HG02588 (cell line): ENCODE measurements at regions not wholly inside any gene's neighbourhood (a gene's known extent, or its start where the extent isn't known, plus 50 kb on each side); places are given as distances from the start of the nearest gene placed in this dataset.
"Not testable (repeated sequence)": the region's sequence is repeated elsewhere in the genome, so short reads cannot be mapped to it uniquely, and the experiment has no call there.

Experiments used
- ATAC-seq: cut with Tn5 transposase; IDR thresholded peaks from one replicate; pipeline ENCODE4 v1.9.1; 2021; ENCODE audit warnings: mild to moderate bottlenecking, moderate library complexity; ENCODE audit not compliant: unreplicated experiment

GRCh38 chr2:154961676-154962075 lies 263.2 kb downstream of the KCNJ3 start:
- ATAC-seq, result no peak

GRCh38 chr2:154960802-154961583 lies 262.5 kb downstream of the KCNJ3 start:
- ATAC-seq, result peak; percentile 76

GRCh38 chr2:154952346-154952980 lies 254.0 kb downstream of the KCNJ3 start:
- no peak for ATAC-seq

- not testable (repeated sequence) for ATAC-seq
Measured at GRCh38 chr2:154947416-154947815, 248.9 kb downstream of the KCNJ3 start.

- no peak for ATAC-seq
Measured at GRCh38 chr2:154945984-154946383, 247.5 kb downstream of the KCNJ3 start.

GRCh38 chr2:154941379-154941778 lies 242.9 kb downstream of the KCNJ3 start:
- no peak for ATAC-seq

GRCh38 chr2:154934213-154934612 lies 235.7 kb downstream of the KCNJ3 start:
- no peak for ATAC-seq

GRCh38 chr2:154924531-154924930 lies 226.0 kb downstream of the KCNJ3 start:
- no peak for ATAC-seq

- no peak for ATAC-seq
Measured at GRCh38 chr2:154914561-154914960, 216.1 kb downstream of the KCNJ3 start.

GRCh38 chr2:154912215-154912614 lies 213.7 kb downstream of the KCNJ3 start:
- no peak for ATAC-seq

- no peak for ATAC-seq
Measured at GRCh38 chr2:154911729-154912128, 213.2 kb downstream of the KCNJ3 start.

GRCh38 chr2:154910701-154911100 lies 212.2 kb downstream of the KCNJ3 start:
- no peak for ATAC-seq

GRCh38 chr2:154908327-154908726 lies 209.8 kb downstream of the KCNJ3 start:
- ATAC-seq, result no peak
